ENCODE measurements at regions not wholly inside any gene's neighbourhood (a gene's known extent, or its start where the extent isn't known, plus 50 kb on each side); places are given as distances from the start of the nearest gene placed in this dataset.

GRCh38 chr4:100929135-100929534 lies 411.3 kb upstream of the EMCN start:
- TF ChIP-seq EP300 (IDR thresholded peaks at IDR 0.05) (no peak), CTCF (IDR thresholded peaks at IDR 0.05) (no peak)

Measured in sigmoid colon (tissue), 4 donors.